GM19193 (cell line): ENCODE measurements at regions not wholly inside any gene's neighbourhood (a gene's known extent, or its start where the extent isn't known, plus 50 kb on each side); places are given as distances from the start of the nearest gene placed in this dataset.

ENCODE experiments used
- POLR2A ChIP-seq: IDR thresholded peaks from 4 replicates; pipeline ENCODE4 v1.6.1; 2011; ENCODE audit not compliant: insufficient read depth, insufficient read length; ENCODE audit errors: extremely low read depth

GRCh38 chr15:31257286-31257685 is 69.3 kb upstream of the KLF13 start:
- no peak for TF ChIP-seq POLR2A

GRCh38 chr15:31258260-31258659 is 68.4 kb upstream of the KLF13 start:
- no peak for TF ChIP-seq POLR2A

- TF ChIP-seq POLR2A = no peak
These were observed 66.9 kb upstream of the KLF13 start for GRCh38 chr15:31259562-31260252.

GRCh38 chr15:31260646-31261265 is 65.9 kb upstream of the KLF13 start:
- TF ChIP-seq POLR2A = no peak

GRCh38 chr15:31261266-31262142 is 65.1 kb upstream of the KLF13 start:
- no peak for TF ChIP-seq POLR2A

- no peak for TF ChIP-seq POLR2A
These were observed 64.5 kb upstream of the KLF13 start for GRCh38 chr15:31262143-31262530.

GRCh38 chr15:31262901-31263671 is 63.5 kb upstream of the KLF13 start:
- peak; percentile 46 for TF ChIP-seq POLR2A

- peak; percentile 38 for TF ChIP-seq POLR2A
These were observed 62.7 kb upstream of the KLF13 start for GRCh38 chr15:31263751-31264558.

- no peak for TF ChIP-seq POLR2A
These were observed 62.0 kb upstream of the KLF13 start for GRCh38 chr15:31264559-31265089.

- no peak for TF ChIP-seq POLR2A
These were observed 61.4 kb upstream of the KLF13 start for GRCh38 chr15:31265090-31265870.

GRCh38 chr15:31265871-31266711 is 60.5 kb upstream of the KLF13 start:
- peak; percentile 44 for TF ChIP-seq POLR2A

- TF ChIP-seq POLR2A = no peak
These were observed 59.9 kb upstream of the KLF13 start for GRCh38 chr15:31266712-31267111.
